IMR-90 (cell line): ENCODE measurements at regions not wholly inside any gene's neighbourhood (a gene's known extent, or its start where the extent isn't known, plus 50 kb on each side); places are given as distances from the start of the nearest gene placed in this dataset.

ENCODE experiments used
- ATAC-seq: fragments of 200-7000 bp; cut with Tn5 transposase; 2 replicates; pipeline ENCODE4 v1.9.1; 2020; ENCODE audit warnings: low read depth, mild to moderate bottlenecking, moderate library complexity
- BruUV-seq: library from RNA; stranded (reverse); fragments of 400-500 nt; replicated peaks from 2 replicates; lab custom pipeline; 2021; lab: Mats Ljungman, UMichigan
- CTCF ChIA-PET: fragments of 300-600 bp; formaldehyde crosslinking; extraction: SDS; loops from one replicate; lab custom pipeline; 2021; ENCODE audit warnings: antibody characterized with exemption; lab: Yijun Ruan, JAX
- POLR2A ChIA-PET: fragments of 300-600 bp; sonication (Branson Sonifier 250); formaldehyde crosslinking; loops from one replicate; lab custom pipeline; 2022; ENCODE audit warnings: antibody characterized with exemption; ENCODE audit not compliant: unreplicated experiment; lab: Charles Lee
- DNase-seq: peaks from one replicate; pipeline ENCODE4 v3.0.0; 2013
- H2AFZ ChIP-seq: replicated peaks from 2 replicates; pipeline ENCODE3; 2013; ENCODE audit warnings: low read length, mild to moderate bottlenecking; ENCODE audit not compliant: poor library complexity
- H2AK5ac ChIP-seq: 2 replicates; pipeline ENCODE4 v1.6.1; 2013; ENCODE audit warnings: low read depth, low read length, inconsistent platforms
- H2AK9ac ChIP-seq: replicated peaks from 2 replicates; pipeline ENCODE3; 2013; ENCODE audit warnings: mild to moderate bottlenecking, low read depth, low read length, moderate library complexity; ENCODE audit not compliant: poor library complexity
- H2BK120ac ChIP-seq: 2 replicates; pipeline ENCODE4 v1.6.1; 2013; ENCODE audit warnings: low read depth, low read length, inconsistent platforms
- H2BK15ac ChIP-seq: 3 replicates; pipeline ENCODE4 v1.6.1; 2013; ENCODE audit warnings: low read depth, low read length, inconsistent platforms
- H2BK20ac ChIP-seq: 2 replicates; pipeline ENCODE4 v1.6.1; 2013; ENCODE audit warnings: low read depth, mild to moderate bottlenecking, inconsistent platforms, low read length, moderate library complexity
- H2BK5ac ChIP-seq: 2 replicates; pipeline ENCODE4 v1.6.1; 2013; ENCODE audit warnings: mild to moderate bottlenecking, low read depth, low read length, inconsistent platforms; ENCODE audit not compliant: poor library complexity, severe bottlenecking
- H3K14ac ChIP-seq: replicated peaks from 2 replicates; pipeline ENCODE4 v1.6.1; 2013; ENCODE audit warnings: low read depth, low read length, inconsistent platforms
- H3K18ac ChIP-seq: 2 replicates; pipeline ENCODE4 v1.6.1; 2013; ENCODE audit warnings: low read depth, low read length, control low read depth
- H3K23ac ChIP-seq: 2 replicates; pipeline ENCODE4 v1.6.1; 2013; ENCODE audit warnings: low read depth, low read length, inconsistent platforms
- H3K27ac ChIP-seq: 2 replicates; pipeline ENCODE4 v1.5.1; 2013; ENCODE audit warnings: mild to moderate bottlenecking, control low read depth, low read length; ENCODE audit not compliant: insufficient read depth
- H3K27me3 ChIP-seq: 2 replicates; pipeline ENCODE4 v1.6.1; 2013; ENCODE audit warnings: low read length; ENCODE audit not compliant: control insufficient read depth, insufficient read depth
- H3K36me3 ChIP-seq: 2 replicates; pipeline ENCODE4 v1.6.1; 2013; ENCODE audit warnings: low read length, mixed read lengths; ENCODE audit not compliant: control insufficient read depth, insufficient read depth
- H3K4ac ChIP-seq: 2 replicates; pipeline ENCODE4 v1.6.1; 2013; ENCODE audit warnings: low read depth, low read length, inconsistent platforms
- H3K4me1 ChIP-seq: 2 replicates; pipeline ENCODE4 v1.6.1; 2013; ENCODE audit warnings: low read length, mixed read lengths; ENCODE audit not compliant: control insufficient read depth, insufficient read depth
- H3K4me2 ChIP-seq: 2 replicates; pipeline ENCODE4 v1.6.1; 2013; ENCODE audit warnings: low read depth, mild to moderate bottlenecking, control low read depth, low read length, moderate library complexity
- H3K4me3 ChIP-seq: 2 replicates; pipeline ENCODE4 v1.5.1; 2013; ENCODE audit warnings: low read depth, mild to moderate bottlenecking, control low read depth, low read length, moderate library complexity; ENCODE audit not compliant: insufficient read depth
- H3K56ac ChIP-seq: 2 replicates; pipeline ENCODE4 v1.6.1; 2013; ENCODE audit warnings: low read length, inconsistent platforms; ENCODE audit not compliant: insufficient read depth; ENCODE audit errors: extremely low read depth
- H3K79me1 ChIP-seq, 2 experiments: 2 replicates each; pipeline ENCODE4 v1.6.1; 2013; ENCODE audit warnings: low read length in 2 of 2, inconsistent platforms in 1 of 2, low read depth in 1 of 2
- H3K9ac ChIP-seq: 2 replicates; pipeline ENCODE4 v1.6.1; 2013; ENCODE audit warnings: low read depth, low read length, control low read depth
- H3K9me1 ChIP-seq: 2 replicates; pipeline ENCODE4 v1.6.1; 2013; ENCODE audit warnings: low read length, inconsistent platforms; ENCODE audit not compliant: insufficient read depth
- H3K9me3 ChIP-seq: 2 replicates; pipeline ENCODE4 v1.6.1; 2013; ENCODE audit warnings: low read length; ENCODE audit not compliant: control insufficient read depth, insufficient read depth
- H4K20me1 ChIP-seq: 2 replicates; pipeline ENCODE4 v1.6.1; 2013; ENCODE audit warnings: low read length, inconsistent platforms; ENCODE audit not compliant: insufficient read depth
- H4K5ac ChIP-seq: 2 replicates; pipeline ENCODE4 v1.6.1; 2013; ENCODE audit warnings: mild to moderate bottlenecking, low read depth, low read length, control low read depth
- H4K8ac ChIP-seq, 2 experiments: 2 replicates each; pipeline ENCODE4 v1.6.1; 2013; ENCODE audit warnings: low read depth in 2 of 2, low read length in 2 of 2, control low read depth in 1 of 2, inconsistent platforms in 1 of 2
- H4K91ac ChIP-seq: 2 replicates; pipeline ENCODE4 v1.6.1; 2013; ENCODE audit warnings: low read depth, low read length, inconsistent platforms; ENCODE audit not compliant: insufficient read depth
- CHD1 ChIP-seq: IDR thresholded peaks from 2 replicates; pipeline ENCODE4 v1.6.1; 2012; ENCODE audit warnings: low read depth, low read length, improper control_type of control experiment
- MAZ ChIP-seq: IDR thresholded peaks from 2 replicates; pipeline ENCODE4 v1.6.1; 2012; ENCODE audit warnings: low read depth, mild to moderate bottlenecking, low read length, improper control_type of control experiment, moderate library complexity, borderline replicate concordance
- NFE2L2 ChIP-seq: fragments of 150-350 bp; IDR thresholded peaks from 2 replicates; pipeline ENCODE4 v1.6.1; 2016; ENCODE audit warnings: low read depth, mild to moderate bottlenecking, low read length
- RAD21 ChIP-seq: IDR thresholded peaks from 2 replicates; pipeline ENCODE4 v1.6.1; 2012; ENCODE audit warnings: low read length, improper control_type of control experiment
- RCOR1 ChIP-seq: IDR thresholded peaks from 2 replicates; pipeline ENCODE4 v1.6.1; 2012; ENCODE audit warnings: mild to moderate bottlenecking, low read length, improper control_type of control experiment; ENCODE audit not compliant: insufficient replicate concordance
- SMC3 ChIP-seq: fragments of 150-350 bp; IDR thresholded peaks from 2 replicates; pipeline ENCODE4 v1.6.1; 2016; ENCODE audit warnings: low read depth, mild to moderate bottlenecking, antibody characterized with exemption, low read length, moderate library complexity
- WGBS, 2 experiments: methylation state at CpG; one replicate each; pipeline versions ENCODE4 v1.1.5 to v1.1.7; 2013; ENCODE audit warnings: missing lambda C conversion rate in 2 of 2; ENCODE audit not compliant: insufficient read length in 1 of 2; ENCODE audit errors: extremely low coverage in 2 of 2; 5-methylcytosine and 5-hydroxymethylcytosine counted together
- dilution Hi-C: fragments of 300-500 bp; cut with HindIII; formaldehyde crosslinking; loops from one replicate; pipeline ENCODE4 v1.14.3; 2018; ENCODE audit warnings: low sequenced_read_pairs; ENCODE audit not compliant: unreplicated experiment
- in situ Hi-C: fragments of 300-500 bp; cut with MboI; formaldehyde crosslinking; loops from 3 replicates; pipeline ENCODE4 v1.14.3; 2019; ENCODE audit warnings: low sequenced_read_pairs, inconsistent platforms, mixed read lengths
- intact Hi-C: fragments of 100-400 bp; cut with micrococcal nuclease; formaldehyde crosslinking; loops from 2 replicates; pipeline ENCODE4 v1.10.0; 2022

DNA sequence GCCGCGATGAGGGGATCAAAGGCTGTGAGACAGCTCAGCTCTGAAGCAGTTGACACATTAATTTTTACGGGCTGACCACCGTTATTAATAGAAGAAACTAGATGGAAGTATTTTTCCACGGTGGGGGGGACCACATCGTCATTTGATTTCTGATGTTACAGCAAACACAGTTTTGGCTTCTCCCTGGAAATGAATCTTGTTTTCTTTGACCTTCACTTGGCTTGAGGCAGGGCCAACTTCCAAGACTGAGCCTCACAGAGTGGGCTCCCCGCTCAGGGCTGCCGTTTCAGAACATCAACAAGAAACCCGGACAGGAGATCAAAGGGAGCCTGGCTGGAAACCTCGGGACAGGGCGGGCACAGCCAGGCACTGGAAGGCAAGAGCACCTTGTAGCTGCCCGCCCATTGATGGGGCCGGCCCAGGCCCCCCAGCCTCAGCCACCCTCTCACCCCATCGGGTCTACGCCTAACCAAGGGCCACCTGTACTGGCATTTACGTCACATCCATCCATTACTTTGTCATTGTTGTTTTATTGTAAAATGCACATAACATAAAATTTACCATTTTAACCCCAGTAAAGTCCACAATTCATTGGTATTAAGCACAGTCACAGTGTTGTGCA, 124.6 kb downstream of the C16orf95 start:
- Histone ChIP-seq H2AK9ac (no peak overlapping the region), H3K4me3 (no peak overlapping the region), H2AFZ (no peak overlapping the region), H4K8ac (no peak overlapping the region), H3K79me1 (no peaks in the 10 kb centered on the region), H3K27me3 (peaks cover 9% of the 10 kb centered on the region), H3K27ac (no peak overlapping the region), H3K18ac (no peak overlapping the region), H4K20me1 (no peaks in the 10 kb centered on the region), H3K56ac (no peak overlapping the region), H3K9ac (no peak overlapping the region), H3K9me1 (no peaks in the 10 kb centered on the region), H3K4me2 (no peak overlapping the region), H4K5ac (no peak overlapping the region), H4K91ac (no peak overlapping the region), H3K4me1 (no peaks in the 10 kb centered on the region), H2BK20ac (no peak overlapping the region), H2BK120ac (no peak overlapping the region), H3K9me3 (peaks cover 18% of the 10 kb centered on the region), H3K36me3 (no peaks in the 10 kb centered on the region), H2AK5ac (no peak overlapping the region), H3K4ac (no peak overlapping the region), H3K14ac (no peak overlapping the region), H2BK15ac (no peak overlapping the region), H3K23ac (no peak overlapping the region), H2BK5ac (no peak overlapping the region)
- ChIA-PET CTCF (interaction anchor here (0.6 kb wide), 1 partner anchor 24 kb away, joined by 7 read pairs; no protein-coding TSS in a partner anchor), POLR2A (no interaction called here)
- 63% methylated on average over 8 of the region's 16 CpGs; no CpG with 5 or more reads in 1 of the 2 experiments for WGBS, 2 experiments
- DNase-seq (no peak), ATAC-seq (no peak)
- no TSS peak for BruUV-seq
- intact Hi-C loops (no loop called here), dilution Hi-C loops (no loop called here), in situ Hi-C loops (no loop called here)
- no peak for TF ChIP-seq NFE2L2
- TF ChIP-seq RAD21: no peak
- no peak for TF ChIP-seq SMC3
- no peak for TF ChIP-seq RCOR1
- TF ChIP-seq CHD1: no peak
- no peak for TF ChIP-seq MAZ
